HG03045 (cell line): ENCODE measurements at regions not wholly inside any gene's neighbourhood (a gene's known extent, or its start where the extent isn't known, plus 50 kb on each side); places are given as distances from the start of the nearest gene placed in this dataset.

Experiments
- ATAC-seq: cut with Tn5 transposase; IDR thresholded peaks from one replicate; pipeline ENCODE4 v1.9.1; 2021; ENCODE audit warnings: mild to moderate bottlenecking, moderate library complexity; ENCODE audit not compliant: unreplicated experiment

GRCh38 chr3:22922317-22922716, 280.8 kb upstream of the UBE2E2 start:
- ATAC-seq = no peak

DNA sequence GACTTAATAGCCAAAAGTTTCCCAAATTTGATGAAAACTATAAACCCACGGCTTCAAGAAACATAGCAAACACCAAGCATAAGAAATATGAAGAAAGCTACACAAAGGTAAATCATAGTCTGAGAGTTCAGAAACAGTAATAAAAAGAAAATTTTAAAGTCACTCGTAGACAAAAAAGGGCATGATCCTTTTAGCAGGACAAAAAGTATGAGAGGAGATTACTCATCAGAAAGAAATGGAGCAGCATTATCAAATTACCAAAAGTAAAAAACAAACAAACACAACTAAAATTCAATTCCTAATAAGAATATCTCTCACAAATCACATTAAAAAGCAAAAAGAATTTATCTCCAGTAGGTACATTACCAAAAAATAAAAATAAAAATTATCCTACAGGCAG, 279.4 kb upstream of the UBE2E2 start:
- ATAC-seq = no peak

DNA sequence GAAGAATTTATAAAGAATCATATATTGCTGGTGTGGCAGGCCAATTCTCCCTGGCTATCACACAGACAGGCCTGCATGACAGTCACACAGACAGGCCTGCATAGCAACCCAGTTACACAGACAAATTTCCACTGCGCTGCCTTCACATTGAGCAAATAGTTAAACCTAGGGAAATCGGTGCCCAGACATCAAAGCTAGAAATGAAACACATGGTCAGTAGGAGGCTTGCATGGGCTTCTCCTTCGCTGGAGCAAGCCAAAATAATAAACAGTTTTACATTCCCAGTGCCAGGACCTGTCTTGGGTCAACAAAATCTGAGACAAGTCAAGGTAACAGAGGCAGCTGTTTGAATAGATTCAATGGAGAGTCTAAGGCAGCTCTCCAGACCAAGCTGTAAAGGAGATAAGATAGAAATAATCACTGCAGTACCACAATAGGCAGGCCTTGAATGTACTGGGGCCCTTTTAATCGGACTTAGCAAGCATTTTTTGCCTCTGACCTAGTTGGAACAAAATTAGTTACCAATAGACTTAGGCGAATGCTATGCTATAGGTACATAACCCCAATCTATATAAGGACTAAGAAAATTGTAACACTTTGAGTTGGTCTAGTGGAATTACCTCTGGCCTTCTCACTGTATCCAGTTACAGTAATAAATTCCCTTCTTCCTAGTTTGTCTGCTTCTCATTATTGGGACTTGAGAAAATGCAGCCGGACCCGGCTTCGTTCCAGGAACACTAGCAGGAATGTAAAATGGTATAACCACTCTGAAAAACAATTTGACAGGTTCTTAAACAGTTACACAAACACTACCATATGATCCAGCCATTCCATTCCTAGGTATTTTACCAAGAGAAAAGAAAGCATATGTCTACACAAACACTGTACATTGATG, 274.7 kb upstream of the UBE2E2 start:
- ATAC-seq = no peak

- ATAC-seq = no peak
Observed at GRCh38 chr3:22933051-22933840, 269.9 kb upstream of the UBE2E2 start.

- ATAC-seq = no peak
Observed at GRCh38 chr3:22933841-22934116, 269.3 kb upstream of the UBE2E2 start.

- ATAC-seq = no peak
Observed at GRCh38 chr3:22935040-22935439, 268.1 kb upstream of the UBE2E2 start.

GRCh38 chr3:22937536-22937935, 265.6 kb upstream of the UBE2E2 start:
- no peak for ATAC-seq

- ATAC-seq = no peak
Observed at GRCh38 chr3:22938739-22939138, 264.4 kb upstream of the UBE2E2 start.

DNA sequence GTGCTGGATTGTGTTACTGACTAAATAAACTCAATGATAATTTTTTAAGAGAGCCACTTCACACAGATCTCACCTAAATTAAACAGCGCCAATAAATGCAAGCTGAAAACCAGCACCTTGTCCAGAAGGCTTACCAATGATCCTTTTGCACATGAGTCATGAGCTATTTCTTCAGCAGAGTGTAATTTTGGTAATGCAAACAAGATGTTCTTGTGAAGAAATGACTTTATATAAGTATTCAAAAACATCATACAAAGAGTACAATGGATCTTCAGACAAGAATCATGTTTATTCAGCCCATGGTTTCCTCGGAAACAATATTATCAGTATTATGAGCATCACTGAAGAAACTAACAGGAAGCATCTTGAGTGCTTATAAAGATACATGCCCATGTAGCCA, 263.8 kb upstream of the UBE2E2 start:
- ATAC-seq = no peak

GRCh38 chr3:22940285-22940684, 262.8 kb upstream of the UBE2E2 start:
- ATAC-seq = no peak

GRCh38 chr3:22942981-22943380, 260.1 kb upstream of the UBE2E2 start:
- ATAC-seq = no peak

DNA sequence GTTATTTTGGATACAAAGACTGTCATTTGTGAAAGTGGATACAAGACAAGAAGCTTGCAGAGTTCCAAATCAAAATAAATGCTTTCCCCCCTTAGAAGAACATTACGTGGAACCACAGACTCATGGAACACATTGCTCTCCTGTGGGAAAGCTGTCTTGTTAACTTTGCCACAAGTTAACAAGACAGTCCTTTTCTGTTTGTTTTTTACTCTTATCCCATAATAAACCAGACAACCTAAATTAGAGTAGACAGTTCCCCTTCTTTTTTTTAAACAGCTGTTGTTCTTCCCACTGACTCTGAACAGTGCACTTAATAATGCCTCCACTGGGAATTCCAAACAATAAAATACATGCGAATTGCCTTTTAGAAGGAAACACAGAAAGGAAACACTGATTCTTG, 255.3 kb upstream of the UBE2E2 start:
- ATAC-seq = no peak

DNA sequence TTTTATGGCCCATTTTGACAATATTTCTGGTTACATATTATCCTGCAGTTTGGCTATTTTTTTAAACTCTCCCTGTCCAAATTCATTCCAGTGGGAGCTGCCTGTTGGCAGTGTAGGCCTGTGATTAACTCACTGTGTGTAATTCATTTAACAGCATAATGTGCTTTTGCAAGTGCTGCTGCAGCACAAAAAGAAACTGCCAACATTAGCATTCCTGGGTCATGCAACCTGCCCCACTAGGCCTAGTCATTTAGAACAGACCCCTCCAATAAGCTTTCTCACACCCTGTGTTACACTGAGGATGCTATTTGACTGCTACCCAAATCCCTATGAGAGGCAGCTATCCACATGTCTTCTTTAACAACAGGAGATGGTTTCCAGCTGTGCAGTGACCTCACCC, 251.2 kb upstream of the UBE2E2 start:
- ATAC-seq = no peak

- ATAC-seq = no peak
Observed at GRCh38 chr3:22952860-22953259, 250.3 kb upstream of the UBE2E2 start.

GRCh38 chr3:22959593-22959992, 243.5 kb upstream of the UBE2E2 start:
- ATAC-seq = peak; percentile 98

GRCh38 chr3:22960105-22960984, 242.8 kb upstream of the UBE2E2 start:
- peak; percentile 3 for ATAC-seq

- no peak for ATAC-seq
Observed at GRCh38 chr3:22962244-22962643, 240.9 kb upstream of the UBE2E2 start.

- ATAC-seq = no peak
Observed at GRCh38 chr3:22966349-22966748, 236.8 kb upstream of the UBE2E2 start.

DNA sequence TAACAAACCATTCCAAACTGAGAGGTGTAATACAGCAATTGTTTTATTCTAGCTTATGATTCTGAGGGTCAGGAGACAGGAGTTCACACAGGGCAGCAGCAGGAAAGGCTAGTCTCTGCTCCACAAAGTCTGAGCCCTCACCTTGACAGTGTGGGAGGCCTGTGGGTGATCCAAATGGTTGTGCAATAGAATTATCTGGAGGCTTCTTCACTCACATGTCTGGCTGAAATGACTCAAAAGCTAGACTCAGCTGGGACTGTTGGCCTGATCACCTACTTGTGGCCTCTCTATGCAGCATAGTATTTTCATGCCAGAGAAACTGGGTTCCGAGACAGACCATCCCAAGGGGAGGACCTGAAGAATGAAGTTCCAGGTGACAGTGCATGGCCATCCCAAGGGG, 233.9 kb upstream of the UBE2E2 start:
- ATAC-seq = no peak

DNA sequence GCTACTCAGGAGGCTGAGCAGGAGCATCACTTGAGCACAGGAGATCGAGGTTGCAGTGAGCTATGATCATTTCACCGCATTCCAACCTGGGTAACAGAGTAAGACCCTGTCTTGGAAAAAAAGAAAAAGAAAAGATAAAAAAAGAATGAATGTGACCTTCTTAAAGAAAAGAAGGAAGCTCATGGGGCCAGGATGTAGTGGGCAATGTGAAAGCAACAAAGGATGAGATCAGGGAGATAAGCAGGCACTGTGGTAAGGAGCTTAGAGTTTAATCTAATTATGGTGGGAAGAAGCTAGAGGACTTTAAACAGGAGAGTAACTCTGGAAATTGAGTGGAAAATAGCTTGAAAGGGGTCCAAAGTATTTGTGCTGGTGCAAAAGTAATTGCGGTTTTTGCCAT, 231.6 kb upstream of the UBE2E2 start:
- ATAC-seq = no peak

- ATAC-seq = no peak
Observed at GRCh38 chr3:22977042-22977441, 226.1 kb upstream of the UBE2E2 start.
